ENCODE measurements at regions not wholly inside any gene's neighbourhood (a gene's known extent, or its start where the extent isn't known, plus 50 kb on each side); places are given as distances from the start of the nearest gene placed in this dataset.

GRCh38 chr11:70495351-70496310 lies 97.3 kb downstream of the CTTN start:
- no peak overlapping the region for H3K4me3 ChIP-seq (replicated peaks in 1 of 2; ENCODE audit: low read depth in 2 of 2, low read length in 2 of 2)
- DNase-seq (ENCODE audit: low read depth in 2 of 2) = no peak
- TF ChIP-seq, protein P1, sequence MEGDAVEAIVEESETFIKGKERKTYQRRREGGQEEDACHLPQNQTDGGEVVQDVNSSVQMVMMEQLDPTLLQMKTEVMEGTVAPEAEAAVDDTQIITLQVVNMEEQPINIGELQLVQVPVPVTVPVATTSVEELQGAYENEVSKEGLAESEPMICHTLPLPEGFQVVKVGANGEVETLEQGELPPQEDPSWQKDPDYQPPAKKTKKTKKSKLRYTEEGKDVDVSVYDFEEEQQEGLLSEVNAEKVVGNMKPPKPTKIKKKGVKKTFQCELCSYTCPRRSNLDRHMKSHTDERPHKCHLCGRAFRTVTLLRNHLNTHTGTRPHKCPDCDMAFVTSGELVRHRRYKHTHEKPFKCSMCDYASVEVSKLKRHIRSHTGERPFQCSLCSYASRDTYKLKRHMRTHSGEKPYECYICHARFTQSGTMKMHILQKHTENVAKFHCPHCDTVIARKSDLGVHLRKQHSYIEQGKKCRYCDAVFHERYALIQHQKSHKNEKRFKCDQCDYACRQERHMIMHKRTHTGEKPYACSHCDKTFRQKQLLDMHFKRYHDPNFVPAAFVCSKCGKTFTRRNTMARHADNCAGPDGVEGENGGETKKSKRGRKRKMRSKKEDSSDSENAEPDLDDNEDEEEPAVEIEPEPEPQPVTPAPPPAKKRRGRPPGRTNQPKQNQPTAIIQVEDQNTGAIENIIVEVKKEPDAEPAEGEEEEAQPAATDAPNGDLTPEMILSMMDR (IDR thresholded peaks at IDR 0.05; ENCODE audit: low read depth, low read length) = no peak

- DNase-seq (ENCODE audit: low read depth in 2 of 2) = no peak
- TF ChIP-seq, protein P1 (IDR thresholded peaks at IDR 0.05; ENCODE audit: low read depth, low read length) = no peak
- no peak overlapping the region for H3K4me3 ChIP-seq (replicated peaks in 1 of 2; ENCODE audit: low read depth in 2 of 2, low read length in 2 of 2)
Measured at GRCh38 chr11:70496591-70497535, 98.5 kb downstream of the CTTN start.

DNA sequence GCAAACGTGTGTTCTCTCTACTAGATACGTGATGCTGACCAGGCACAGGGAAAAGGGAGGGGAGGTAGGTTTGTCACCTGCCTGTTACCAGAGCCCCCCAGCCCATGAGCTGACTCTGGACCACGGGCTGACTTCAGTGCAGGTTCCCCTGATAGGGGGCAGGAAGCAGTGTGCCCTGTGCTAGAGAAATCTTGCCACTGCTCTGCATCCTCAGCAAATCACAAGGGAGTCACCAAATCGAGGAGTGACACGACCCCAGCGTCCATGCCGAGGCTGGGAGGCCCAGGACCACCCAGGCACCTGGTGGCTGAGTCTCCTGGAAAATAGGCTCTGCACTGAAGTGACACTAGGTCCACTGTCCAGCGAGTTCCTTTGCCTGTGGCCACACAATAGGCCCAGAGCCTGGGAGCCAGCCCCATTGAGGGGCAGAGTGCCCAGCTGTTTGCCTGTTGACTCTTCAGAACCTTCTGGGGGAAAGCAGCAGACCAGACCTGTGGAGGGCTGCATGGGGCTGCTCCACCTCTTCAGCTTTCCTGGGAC lies 99.3 kb downstream of the CTTN start:
- TF ChIP-seq, protein P1 (IDR thresholded peaks at IDR 0.05; ENCODE audit: low read depth, low read length) = no peak
- no peak for DNase-seq (ENCODE audit: low read depth in 2 of 2)
- no peak overlapping the region for H3K4me3 ChIP-seq (replicated peaks in 1 of 2; ENCODE audit: low read depth in 2 of 2, low read length in 2 of 2)

GRCh38 chr11:70498171-70498571 lies 99.8 kb downstream of the CTTN start:
- no peak for DNase-seq (ENCODE audit: low read depth in 2 of 2)
- H3K4me3 ChIP-seq (replicated peaks in 1 of 2; ENCODE audit: low read depth in 2 of 2, low read length in 2 of 2) = no peak overlapping the region
- TF ChIP-seq, protein P1 (IDR thresholded peaks at IDR 0.05; ENCODE audit: low read depth, low read length) = no peak

- TF ChIP-seq, protein P1 (IDR thresholded peaks at IDR 0.05; ENCODE audit: low read depth, low read length) = no peak
- DNase-seq (ENCODE audit: low read depth in 2 of 2) = no peak
- no peak overlapping the region for H3K4me3 ChIP-seq (replicated peaks in 1 of 2; ENCODE audit: low read depth in 2 of 2, low read length in 2 of 2)
Measured at GRCh38 chr11:70498976-70499801, 100.9 kb downstream of the CTTN start.

Measured in cardiac fibroblast (primary cell).